ENCODE measurements at regions not wholly inside any gene's neighbourhood (a gene's known extent, or its start where the extent isn't known, plus 50 kb on each side); places are given as distances from the start of the nearest gene placed in this dataset.

DNA sequence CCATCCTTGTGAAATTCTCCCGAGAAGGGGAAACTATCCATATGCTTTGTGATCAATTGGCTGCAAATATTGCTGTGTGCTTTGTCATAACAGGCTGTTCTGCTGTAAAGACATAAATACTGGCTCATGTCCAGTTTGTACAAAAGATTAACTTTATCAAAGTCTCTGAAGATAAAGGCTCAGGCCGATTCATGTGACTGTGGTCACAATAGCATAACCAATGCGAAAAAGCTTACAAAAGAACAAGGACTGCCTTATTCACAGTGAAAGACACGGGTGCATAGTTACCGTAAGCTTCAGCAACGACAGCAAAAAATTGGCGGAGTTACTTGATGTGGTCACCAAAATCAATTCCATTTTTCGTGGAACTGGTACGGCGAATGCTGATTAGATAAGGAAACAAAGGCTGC is 173.6 kb upstream of the CHRM3 start:
- no peak for DNase-seq (ENCODE audit: low read depth)

DNA sequence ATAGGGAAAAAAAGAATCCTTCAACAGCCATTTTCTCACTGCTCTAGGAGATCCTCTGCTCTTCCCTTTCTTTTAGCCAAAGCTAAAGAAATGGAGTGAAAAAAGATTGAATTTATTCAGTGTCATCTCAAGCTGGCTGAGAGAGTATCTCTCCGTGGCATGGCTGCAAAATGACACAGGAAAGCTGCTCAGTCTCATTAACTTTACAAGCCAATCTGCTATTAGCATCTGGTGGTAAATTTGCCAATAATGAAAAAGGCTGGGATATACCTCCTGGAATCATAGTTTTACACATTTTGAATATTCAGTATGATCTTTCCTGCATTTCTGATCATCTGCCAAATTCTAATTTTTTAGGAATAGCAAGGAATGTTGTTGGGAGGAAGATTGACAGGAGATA is 176.8 kb upstream of the CHRM3 start:
- no peak for DNase-seq (ENCODE audit: low read depth)

DNA sequence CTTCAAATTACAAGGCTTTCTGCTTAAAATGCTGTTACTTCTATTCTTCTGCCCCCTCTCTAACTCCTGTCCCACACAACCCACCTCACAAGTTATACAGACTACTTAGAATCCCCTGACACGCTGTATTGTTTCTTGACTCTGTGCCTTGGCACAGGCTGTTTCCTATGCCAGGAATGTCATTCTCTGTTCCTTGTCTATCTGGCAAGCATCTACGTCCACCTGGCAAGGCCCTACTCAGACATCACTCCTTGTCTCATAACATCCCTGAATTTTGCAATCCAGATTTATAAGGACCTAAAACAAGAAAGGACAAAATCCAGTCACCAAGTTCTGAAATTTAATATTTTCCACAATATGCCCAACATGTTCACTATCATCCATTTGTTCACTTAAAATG is 182.0 kb upstream of the CHRM3 start:
- DNase-seq (ENCODE audit: low read depth): no peak

DNA sequence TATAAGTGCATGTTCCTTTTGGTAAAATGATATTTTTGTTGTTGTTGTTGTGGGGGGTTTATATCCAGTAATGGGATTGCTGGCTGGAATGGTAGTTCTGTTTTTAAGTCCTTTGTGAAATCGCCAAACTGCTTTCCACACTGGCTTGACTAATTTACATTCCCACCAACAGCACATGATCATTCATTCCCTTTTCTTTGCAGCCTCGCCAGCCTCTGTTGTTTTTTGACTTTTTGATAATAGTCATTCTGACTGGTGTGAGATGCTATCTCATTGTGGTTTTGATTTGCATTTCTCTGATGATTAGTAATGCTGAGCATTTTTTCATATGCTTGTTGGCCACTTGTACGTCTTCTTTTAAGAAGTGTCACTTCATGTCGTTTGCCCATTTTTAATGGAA is 188.5 kb upstream of the CHRM3 start:
- no peak for DNase-seq (ENCODE audit: low read depth)

DNA sequence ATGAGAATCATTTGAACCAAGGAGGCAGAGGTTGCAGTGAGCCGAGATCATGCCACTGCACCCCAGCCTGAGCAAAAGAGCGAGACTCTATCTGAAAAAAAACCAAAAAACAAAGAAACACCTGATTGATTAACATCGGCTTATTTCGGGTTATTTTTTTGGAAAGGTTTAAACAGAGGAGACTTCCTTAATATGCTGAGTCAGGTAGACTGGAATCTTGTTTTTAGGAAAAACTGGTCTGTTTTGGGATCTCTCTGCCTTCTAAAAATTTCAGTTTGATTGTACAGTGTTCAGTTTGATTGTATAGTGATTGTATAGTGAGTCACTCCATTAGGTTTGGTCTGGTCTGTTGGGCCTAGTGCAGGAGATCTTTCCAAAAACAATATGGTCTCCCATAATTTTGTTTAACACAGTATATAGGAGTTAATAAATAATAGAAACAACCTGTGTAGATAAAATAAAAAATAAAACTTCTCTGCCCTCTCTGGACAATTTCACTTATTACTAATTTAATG is 196.3 kb upstream of the CHRM3 start:
- DNase-seq (ENCODE audit: low read depth): no peak

DNA sequence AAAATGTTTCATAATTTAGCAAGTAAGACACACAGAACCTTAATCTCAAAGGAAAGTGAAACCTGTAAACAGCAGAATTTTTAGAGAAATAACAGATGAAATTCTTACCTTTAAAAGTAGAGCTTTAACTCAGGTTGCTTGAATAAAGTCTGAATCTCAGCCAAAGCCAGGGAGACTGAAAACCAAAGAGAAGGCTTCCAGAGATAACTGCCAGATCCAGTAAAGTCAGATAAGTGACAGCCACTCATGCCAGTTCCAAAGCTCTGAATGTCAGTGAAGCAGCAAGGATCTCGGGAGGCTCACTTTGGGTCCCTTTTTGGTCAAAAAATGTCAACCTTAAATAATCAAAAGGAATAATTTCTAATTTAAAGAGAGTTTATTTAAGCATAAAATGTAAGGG is 199.9 kb upstream of the CHRM3 start:
- DNase-seq (ENCODE audit: low read depth): no peak

DNA sequence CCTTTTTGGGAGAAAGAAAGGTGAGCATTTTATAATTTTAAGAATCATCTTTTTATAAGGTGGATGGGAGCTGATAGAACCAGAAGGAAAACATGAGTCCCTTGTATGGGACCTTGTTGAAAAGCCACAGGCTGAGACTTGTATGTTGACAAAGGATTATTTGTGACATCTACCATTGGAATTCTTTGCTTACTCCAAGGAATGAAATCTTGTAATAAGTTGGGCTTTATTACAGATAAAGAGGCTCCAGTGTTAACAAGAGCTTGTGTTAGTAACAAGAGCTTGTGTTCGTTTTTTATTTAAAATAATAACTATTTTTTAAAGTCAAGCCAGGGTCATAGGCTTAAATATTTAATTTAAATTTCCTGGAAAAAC is 201.1 kb upstream of the CHRM3 start:
- no peak for DNase-seq (ENCODE audit: low read depth)

DNA sequence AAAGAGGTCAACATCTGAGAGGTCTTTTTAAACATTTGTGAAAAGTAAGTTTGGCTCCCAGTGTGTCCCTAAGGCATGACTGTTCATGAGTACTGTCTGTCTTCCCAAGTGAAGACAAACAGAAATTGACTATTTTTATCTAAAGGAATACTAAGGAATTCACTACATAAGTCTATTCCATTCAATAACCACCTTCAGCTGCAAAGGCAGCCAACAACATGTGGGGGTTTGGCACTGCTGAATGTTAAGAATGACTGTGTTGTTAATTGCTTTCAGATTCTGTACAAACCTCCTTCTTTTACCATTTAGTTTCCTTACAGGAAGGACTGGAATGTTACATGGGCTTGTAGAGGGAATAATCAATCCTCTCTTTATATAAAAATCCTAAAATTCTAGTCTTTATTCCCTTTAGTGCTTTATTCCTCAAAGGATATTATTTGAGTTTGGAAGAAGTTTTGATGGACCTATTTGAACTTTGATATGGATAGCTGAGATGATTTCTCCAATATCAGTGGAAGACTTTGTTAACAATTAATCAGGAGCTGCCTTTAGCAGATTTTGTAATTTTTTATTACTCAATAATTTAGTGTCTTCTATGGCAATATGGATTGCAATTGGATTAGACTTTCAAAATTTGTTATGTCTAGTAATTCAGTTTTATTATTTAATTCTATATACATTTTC is 201.7 kb upstream of the CHRM3 start:
- DNase-seq (ENCODE audit: low read depth): no peak

DNA sequence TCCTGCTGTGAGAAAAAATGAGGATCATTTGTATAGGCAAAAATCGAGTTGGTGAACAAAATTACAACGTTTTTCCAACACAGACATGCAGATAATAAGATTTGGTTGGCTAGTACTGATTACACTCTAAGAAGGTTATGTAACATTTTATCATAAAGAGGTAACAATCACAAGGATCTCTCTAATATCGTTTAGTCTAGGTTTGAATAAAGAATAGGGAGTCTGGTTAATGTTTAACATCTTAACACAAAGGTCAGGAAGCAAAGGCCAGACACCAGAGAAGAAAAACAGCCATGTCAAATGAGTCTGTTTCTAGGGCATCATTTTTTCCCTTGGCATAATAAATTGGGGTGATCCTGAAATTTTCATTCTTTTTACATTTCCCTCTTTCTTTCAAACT is 207.4 kb upstream of the CHRM3 start:
- no peak for DNase-seq (ENCODE audit: low read depth)

DNA sequence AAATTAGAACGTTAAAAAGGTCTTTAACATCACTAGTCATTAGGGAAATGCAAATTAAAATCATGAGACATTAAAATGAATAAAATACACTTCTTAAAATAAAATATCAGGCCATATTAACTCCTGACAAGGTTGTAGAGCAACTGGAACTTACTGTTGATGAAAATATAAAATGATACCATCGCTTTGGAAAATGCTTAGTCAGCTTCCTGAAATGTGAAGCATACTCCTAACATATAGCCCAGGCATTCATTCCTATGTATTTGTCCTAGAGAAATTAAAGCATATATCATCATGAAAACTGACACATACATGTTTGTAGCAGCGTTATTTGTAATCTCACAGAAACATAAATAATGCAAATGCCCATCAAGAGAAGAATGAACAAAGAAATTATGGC is 211.5 kb upstream of the CHRM3 start:
- no peak for DNase-seq (ENCODE audit: low read depth)

DNA sequence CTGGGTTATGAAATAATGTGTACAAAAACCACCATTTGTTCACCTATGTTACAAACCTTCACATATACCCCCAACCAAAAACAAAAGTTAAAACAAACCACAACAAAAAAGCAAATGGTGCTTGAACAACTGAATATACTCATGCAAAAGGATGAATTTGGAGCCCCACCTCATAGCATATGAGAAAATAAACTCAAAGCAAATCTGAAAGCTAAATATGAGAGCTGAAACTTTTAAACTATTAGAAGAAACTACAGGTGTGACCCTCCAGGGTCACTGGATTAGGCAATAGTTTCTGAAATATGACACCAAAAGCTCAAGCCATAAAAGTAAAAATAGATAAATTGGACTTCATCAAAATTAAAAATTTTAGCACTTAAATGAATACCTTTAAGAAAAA is 215.5 kb upstream of the CHRM3 start:
- DNase-seq (ENCODE audit: low read depth): no peak

DNA sequence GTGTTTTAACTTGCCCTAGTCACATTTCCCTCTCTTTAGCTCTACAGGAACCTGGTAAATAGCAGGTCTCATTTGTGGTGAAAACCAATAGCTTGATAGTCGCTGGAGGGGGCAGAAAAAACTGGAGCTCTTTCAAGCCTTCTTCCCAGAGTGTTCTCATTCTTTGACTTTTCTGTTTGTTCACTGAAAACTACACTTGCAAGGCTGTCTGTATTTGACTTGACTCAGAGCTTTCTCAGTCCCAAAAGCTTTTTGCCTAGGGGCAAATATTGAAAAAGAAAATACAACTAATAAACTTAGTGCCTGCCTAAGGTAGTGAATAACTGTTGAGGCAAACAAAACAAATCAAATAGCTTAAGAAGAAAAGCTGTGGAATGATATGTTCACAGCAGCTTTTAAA is 217.1 kb upstream of the CHRM3 start:
- no peak for DNase-seq (ENCODE audit: low read depth)

DNA sequence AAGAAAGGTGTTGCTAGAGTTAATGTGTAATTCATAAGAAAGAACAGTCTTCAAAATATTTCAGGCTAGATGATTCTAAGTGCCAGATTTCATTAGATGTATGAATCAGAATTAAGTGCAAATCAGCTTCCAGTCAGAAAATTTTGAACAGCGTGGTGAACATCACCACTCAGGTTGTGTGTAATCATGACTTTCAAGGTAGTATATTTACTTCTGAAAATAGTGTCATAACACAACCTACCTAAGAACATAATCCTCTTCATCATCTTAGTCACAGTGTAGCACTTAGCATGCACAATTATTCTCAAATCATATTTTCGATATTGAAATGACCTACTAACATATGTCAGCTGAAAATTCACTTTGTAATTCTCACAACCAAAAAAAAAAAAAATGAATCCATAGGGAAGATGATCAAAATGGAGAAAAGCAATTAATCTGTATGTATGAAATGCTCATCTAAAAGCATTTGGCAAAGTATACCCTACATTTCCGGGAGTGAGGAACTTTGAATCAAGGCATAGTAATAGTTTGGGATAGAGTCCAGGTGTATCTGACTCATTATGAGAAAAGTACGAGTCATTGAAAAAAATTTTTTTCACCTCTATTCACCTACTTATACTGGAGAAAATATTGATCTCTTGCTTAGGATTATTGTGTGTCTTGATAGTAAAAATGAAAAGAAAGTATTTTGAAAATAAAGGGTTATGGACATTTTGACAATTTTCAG is 221.8 kb upstream of the CHRM3 start:
- no peak for DNase-seq (ENCODE audit: low read depth)

DNA sequence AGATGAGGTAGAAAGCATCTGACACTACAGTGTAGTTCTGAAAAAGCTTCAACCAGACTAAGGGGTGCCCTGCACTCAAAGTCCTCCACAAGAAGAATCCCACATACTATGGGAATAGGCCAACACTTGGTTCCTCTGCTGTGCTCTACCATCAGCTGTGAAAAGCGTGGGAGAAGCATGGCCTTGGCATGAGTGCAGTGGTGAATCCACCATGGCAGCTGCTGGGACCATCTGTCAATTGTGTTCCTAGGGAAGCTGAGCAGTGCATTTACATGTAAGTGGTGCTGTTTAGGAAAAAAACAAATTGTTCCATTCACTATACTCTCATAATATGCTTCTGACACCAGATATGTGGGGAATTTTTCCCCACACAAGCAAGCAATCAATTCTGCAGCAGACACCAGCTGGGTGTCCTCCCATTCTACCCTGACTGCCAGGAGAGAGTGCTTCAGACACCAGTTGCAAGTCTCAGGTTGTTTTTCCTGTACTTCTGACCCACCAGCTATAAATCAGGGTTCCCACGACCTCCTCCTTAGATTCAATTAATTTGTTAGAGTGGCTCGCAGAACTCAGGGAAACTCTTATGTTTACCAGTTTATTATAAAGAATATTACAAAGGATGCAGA is 230.8 kb upstream of the CHRM3 start:
- no peak for DNase-seq (ENCODE audit: low read depth)

DNA sequence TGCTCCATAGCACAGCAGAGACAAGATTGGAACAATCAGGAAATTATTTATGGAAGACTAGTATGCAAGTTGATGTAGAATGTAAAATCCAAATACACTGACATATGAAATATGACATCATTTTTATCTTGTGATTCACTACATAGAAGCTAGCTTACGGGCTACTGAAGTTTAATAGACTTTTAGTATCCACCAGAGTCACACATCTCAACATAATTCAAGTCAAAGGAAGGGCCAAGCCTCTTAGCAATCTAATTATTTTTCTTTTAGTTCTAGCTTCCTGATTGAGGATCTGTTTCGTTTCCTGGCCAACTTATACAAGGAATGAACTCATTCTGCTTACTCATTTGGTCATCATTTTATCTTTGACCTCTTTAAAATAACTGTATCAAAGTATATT is 234.4 kb upstream of the CHRM3 start:
- no peak for DNase-seq (ENCODE audit: low read depth)

DNA sequence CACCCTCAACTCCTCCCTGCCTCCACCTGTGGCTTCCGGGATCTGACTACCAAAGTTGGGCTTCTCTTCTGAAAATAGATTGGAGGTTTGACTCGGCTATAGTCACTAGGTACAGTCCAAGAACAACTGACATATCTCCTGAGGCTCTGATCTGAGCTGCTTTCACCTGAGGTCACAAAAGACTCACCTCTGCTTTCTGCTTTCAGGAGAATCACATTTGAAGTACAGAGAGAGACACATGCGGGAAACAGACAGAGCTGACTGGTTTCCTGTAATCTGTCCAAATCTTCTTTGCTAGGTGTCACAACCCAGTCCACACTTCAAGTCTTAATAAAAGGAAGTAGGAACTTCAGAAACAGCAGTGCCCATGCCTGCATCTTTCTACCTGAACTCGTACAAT is 245.4 kb upstream of the CHRM3 start:
- DNase-seq (ENCODE audit: low read depth): no peak

DNA sequence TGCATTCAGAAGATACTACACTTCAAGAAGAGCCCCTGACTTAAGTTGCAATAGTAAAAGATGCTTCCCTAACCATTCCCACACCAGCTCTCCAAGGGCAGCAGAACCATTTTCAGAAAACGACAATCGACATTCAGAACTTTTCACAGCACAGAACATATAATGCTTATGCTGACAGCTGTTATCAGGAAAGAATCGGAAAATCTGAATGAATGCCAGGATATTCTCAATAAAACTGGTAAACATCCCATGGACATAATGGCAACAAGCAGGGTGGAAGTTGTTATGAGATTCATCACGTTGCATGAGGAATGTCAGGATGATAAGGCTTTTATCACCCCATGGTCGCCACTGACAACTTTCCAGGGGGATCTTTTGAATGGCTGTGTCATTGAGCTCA is 246.6 kb upstream of the CHRM3 start:
- DNase-seq (ENCODE audit: low read depth): no peak

DNA sequence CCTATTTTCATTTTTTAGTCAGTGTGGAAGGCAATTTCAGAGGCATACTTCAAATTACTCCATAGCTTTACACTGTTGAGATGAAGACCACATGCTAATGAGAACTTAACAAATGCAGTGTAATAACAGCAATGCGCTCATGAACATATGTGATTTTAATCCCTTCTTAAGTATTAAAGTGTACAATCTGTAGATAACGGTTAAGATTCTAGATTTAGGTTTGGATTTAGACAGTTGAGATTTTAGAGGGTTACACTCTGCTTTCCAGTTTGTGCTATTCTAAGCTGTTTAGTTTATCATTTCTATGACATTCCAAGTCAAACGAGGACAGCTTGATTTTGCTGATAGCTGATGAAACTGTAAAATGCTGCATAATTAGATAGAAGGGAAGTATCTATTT is 257.8 kb upstream of the CHRM3 start:
- DNase-seq (ENCODE audit: low read depth): no peak

DNA sequence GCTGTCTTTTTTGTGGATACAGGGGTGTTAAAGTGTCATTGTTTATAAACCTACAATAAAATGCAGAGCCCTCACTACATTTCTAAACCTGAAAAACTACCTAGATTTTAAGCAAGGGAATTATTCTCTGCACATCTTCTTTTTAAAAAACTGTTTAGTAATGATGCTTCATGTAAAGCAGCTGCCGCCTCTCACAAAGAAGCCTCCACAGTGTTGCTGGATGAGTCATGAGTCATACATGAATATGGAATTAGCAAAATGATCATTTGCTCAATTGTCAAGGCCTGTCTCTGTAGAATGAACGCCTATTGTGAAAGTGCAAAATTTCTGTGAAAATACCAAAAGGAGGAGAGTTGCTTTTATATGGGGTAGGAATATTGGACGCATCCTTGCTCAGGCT is 259.5 kb upstream of the CHRM3 start:
- no peak for DNase-seq (ENCODE audit: low read depth)

DNA sequence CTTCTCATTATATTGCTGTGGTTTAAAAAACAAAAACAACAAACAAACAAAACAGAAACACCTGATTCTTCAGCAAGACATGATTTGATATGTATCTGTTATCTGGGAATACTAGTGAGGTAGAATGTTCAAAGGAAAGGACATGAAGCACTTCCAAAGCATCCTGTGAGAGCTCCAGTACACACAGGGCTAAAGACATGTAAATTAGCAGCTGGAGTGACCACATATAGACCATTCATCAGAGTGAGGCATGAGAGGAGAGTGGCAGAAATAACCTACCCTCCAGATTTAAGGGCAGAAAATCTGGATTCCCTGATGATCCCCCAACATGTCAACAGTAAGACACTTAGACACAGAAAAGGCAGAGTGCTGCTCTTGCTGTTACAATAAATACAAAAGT is 260.5 kb upstream of the CHRM3 start:
- no peak for DNase-seq (ENCODE audit: low read depth)

DNA sequence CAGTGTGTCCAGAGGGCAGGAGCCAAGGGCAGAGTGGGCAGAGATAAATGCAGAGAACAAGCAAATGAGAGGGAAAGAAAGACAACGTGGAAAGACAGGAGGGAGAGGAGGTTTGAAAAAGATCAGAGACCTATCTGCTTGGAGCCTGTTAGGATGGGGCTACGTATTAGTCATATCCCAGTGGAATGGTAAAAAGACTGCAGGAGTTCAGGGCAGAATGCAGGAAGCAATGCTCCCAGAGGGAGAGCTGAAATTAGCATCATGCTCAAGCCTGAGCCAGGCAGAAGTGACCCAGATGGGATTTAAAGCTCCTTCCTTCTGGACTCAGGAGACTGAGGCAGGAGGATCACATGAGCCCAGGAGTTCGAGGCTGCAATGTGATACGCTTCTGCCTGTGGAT is 261.3 kb upstream of the CHRM3 start:
- DNase-seq (ENCODE audit: low read depth): no peak

DNA sequence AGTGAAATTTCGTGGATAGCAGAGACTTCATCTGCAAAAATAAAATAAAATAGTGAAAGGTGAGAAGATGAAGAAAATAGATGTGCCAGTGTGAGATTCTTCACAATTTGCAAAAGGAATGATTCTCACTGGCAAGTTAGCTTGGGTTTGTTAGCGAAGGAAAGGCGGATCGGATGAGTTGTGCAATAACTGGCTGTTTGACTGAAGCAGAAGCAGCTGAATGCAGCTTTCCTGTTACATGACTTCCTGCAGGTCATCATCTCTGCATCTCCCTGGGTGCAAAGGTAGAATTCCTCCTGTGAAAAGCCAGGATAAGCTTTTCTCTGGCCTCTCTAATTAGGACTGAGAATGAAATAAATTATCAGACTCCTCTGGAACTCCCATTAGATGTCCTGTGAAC is 263.1 kb upstream of the CHRM3 start:
- no peak for DNase-seq (ENCODE audit: low read depth)

DNA sequence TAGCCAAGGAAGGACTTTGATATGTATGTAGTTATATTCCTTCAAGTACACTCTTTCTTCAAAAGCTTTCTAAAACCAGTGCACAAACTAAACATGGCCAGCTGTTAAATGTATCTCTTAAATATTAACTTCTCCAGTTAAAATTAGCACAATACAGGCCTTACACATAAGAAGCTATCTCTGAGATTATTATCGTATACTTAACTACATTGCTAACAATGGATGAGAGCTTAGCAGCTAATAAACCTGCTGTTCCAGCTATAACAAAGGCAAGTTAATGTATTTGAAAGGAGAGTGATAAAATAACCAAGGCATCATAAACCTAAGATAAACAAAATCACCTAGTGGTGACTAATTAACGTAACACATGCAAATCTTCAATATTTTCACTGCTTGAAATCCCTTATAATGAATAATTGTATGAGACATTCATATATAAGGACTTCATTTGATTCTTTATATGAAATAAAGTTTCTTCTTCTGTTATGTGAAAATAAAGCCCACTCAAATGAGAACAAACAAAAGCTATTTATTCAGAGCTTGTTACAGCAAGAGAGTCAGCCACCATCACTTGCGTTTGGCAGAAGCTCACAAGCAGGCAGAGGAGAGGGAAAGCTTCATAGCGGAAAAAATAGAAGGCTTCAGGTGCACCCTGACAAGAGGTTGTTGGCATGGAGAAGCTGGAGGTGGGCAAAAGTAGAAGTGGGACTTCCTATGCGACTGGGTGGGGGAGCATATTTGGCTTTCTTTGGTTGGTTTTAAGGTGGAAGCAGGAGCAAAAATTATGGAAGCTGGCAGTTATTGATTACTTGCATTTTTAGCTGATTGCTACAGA is 274.1 kb upstream of the CHRM3 start:
- no peak for DNase-seq (ENCODE audit: low read depth)
